CD14-positive monocyte (primary cell): ENCODE measurements at regions not wholly inside any gene's neighbourhood (a gene's known extent, or its start where the extent isn't known, plus 50 kb on each side); places are given as distances from the start of the nearest gene placed in this dataset.

Source experiments
- DNase-seq, 3 donors: peaks; one replicate each; pipeline ENCODE4 v3.0.0-alpha.2; 2011 to 2022
- H2AFZ ChIP-seq: 2 replicates; pipeline ENCODE4 v1.6.0; 2012; ENCODE audit warnings: mild to moderate bottlenecking, low read depth, low read length, inconsistent platforms; ENCODE audit not compliant: insufficient read depth, poor library complexity, severe bottlenecking
- H3K27ac ChIP-seq, 2 donors: 1 replicate in 1 of 2; 2 replicates in 1 of 2; pipeline ENCODE4 v1.5.1; 2012 to 2013; ENCODE audit warnings: low read length in 2 of 2, control low read depth in 1 of 2, inconsistent platforms in 1 of 2, low read depth in 1 of 2, mild to moderate bottlenecking in 1 of 2
- H3K27me3 ChIP-seq, 2 donors: one replicate each; pipeline versions ENCODE4 v1.6.0 to v1.6.1; 2011 to 2013; ENCODE audit warnings: low read length in 2 of 2; ENCODE audit not compliant: control insufficient read depth in 2 of 2, insufficient read depth in 2 of 2
- H3K36me3 ChIP-seq, 2 donors: replicated peaks in 1 of 2; 1 replicate in 1 of 2; 2 replicates in 1 of 2; pipeline versions ENCODE4 v1.5.1 to v1.6.1; 2012 to 2013; ENCODE audit warnings: low read length in 2 of 2, control low read depth in 1 of 2, inconsistent platforms in 1 of 2, mild to moderate bottlenecking in 1 of 2; ENCODE audit not compliant: insufficient read depth in 2 of 2, control insufficient read depth in 1 of 2
- H3K4me1 ChIP-seq, 2 donors: 1 replicate in 1 of 2; 2 replicates in 1 of 2; pipeline versions ENCODE4 v1.5.1 to v1.6.1; 2012 to 2013; ENCODE audit warnings: low read length in 2 of 2, control low read depth in 1 of 2, inconsistent platforms in 1 of 2, mild to moderate bottlenecking in 1 of 2, moderate library complexity in 1 of 2; ENCODE audit not compliant: insufficient read depth in 2 of 2, control insufficient read depth in 1 of 2
- H3K4me2 ChIP-seq: replicated peaks from 2 replicates; pipeline ENCODE3; 2012; ENCODE audit warnings: low read length, moderate library complexity, mild to moderate bottlenecking; ENCODE audit not compliant: poor library complexity, severe bottlenecking; ENCODE audit errors: extremely low read depth
- H3K4me3 ChIP-seq, 3 experiments: fragments of 200-600 bp in 1 of 3; sonication (generic) in 1 of 3; replicated peaks in 1 of 3; 1 replicate in 2 of 3; 2 replicates in 1 of 3; pipeline ENCODE4 v1.5.1; 2011 to 2013; ENCODE audit warnings: low read length in 3 of 3, mild to moderate bottlenecking in 3 of 3, control low read depth in 2 of 3, low read depth in 2 of 3, inconsistent platforms in 1 of 3, moderate library complexity in 1 of 3
- H3K79me2 ChIP-seq: 2 replicates; pipeline ENCODE4 v1.6.0; 2012; ENCODE audit warnings: mild to moderate bottlenecking, control low read depth, inconsistent platforms, low read length, moderate library complexity; ENCODE audit not compliant: insufficient read depth
- H3K9ac ChIP-seq: 2 replicates; pipeline ENCODE4 v1.6.0; 2017; ENCODE audit warnings: low read length, mild to moderate bottlenecking; ENCODE audit not compliant: insufficient read depth, poor library complexity, severe bottlenecking
- H3K9me3 ChIP-seq, 2 donors: replicated peaks in 1 of 2; 1 replicate in 1 of 2; 2 replicates in 1 of 2; pipeline versions ENCODE4 v1.5.1 to v1.6.1; 2012 to 2013; ENCODE audit warnings: low read length in 2 of 2, control low read depth in 1 of 2; ENCODE audit not compliant: control insufficient read depth in 1 of 2, insufficient read depth in 1 of 2
- H4K20me1 ChIP-seq: 2 replicates; pipeline ENCODE4 v1.6.0; 2012; ENCODE audit warnings: mild to moderate bottlenecking, low read length, control low read depth, moderate library complexity; ENCODE audit not compliant: insufficient read depth
- H3K27ac Mint-ChIP-seq, 7 donors: one replicate each; pipeline ENCODE4 v1.8.0; 2020; ENCODE audit warnings: mild to moderate bottlenecking in 7 of 7, mixed read lengths in 7 of 7, moderate library complexity in 6 of 7, inconsistent platforms in 2 of 7
- H3K27me3 Mint-ChIP-seq, 3 donors: one replicate each; pipeline ENCODE4 v1.8.0; 2021 to 2022; ENCODE audit warnings: low read depth in 3 of 3, mild to moderate bottlenecking in 3 of 3, mixed read lengths in 3 of 3, moderate library complexity in 3 of 3, inconsistent platforms in 1 of 3
- H3K36me3 Mint-ChIP-seq, 2 donors: one replicate each; pipeline ENCODE4 v1.8.0; 2020; ENCODE audit warnings: mixed read lengths in 2 of 2, inconsistent platforms in 1 of 2, mild to moderate bottlenecking in 1 of 2
- H3K4me1 Mint-ChIP-seq: one replicate; pipeline ENCODE4 v1.8.0; 2020; ENCODE audit warnings: mild to moderate bottlenecking, mixed read lengths
- H3K4me3 Mint-ChIP-seq, 2 donors: one replicate each; pipeline ENCODE4 v1.8.0; 2020; ENCODE audit warnings: mild to moderate bottlenecking in 2 of 2, mixed read lengths in 2 of 2, moderate library complexity in 1 of 2
- H3K9me3 Mint-ChIP-seq, 7 donors: one replicate each; pipeline ENCODE4 v1.8.0; 2020 to 2022; ENCODE audit warnings: mixed read lengths in 7 of 7, mild to moderate bottlenecking in 6 of 7, moderate library complexity in 6 of 7, inconsistent platforms in 2 of 7
- CTCF ChIP-seq: fragments of 200-600 bp; IDR thresholded peaks from one replicate; pipeline ENCODE4 v1.8.0; 2022; ENCODE audit warnings: antibody characterized with exemption, mild to moderate bottlenecking
- WGBS: methylation state at CpG from one replicate; pipeline ENCODE4 v1.1.5; 2013; ENCODE audit warnings: missing lambda C conversion rate; ENCODE audit not compliant: insufficient coverage; 5-methylcytosine and 5-hydroxymethylcytosine counted together
- intact Hi-C, 2 donors: fragments of 100-400 bp; cut with micrococcal nuclease; formaldehyde crosslinking; loops; one replicate each; pipeline versions ENCODE4 v1.15.0 to v1.15.1; 2023

GRCh38 chr14:51554953-51555352 lies 96.8 kb upstream of the FRMD6 start:
- H3K27ac Mint-ChIP-seq, result no peak overlapping the region
- no peaks in the 10 kb centered on the region for H3K9me3 ChIP-seq
- no peaks in the 10 kb centered on the region for H3K79me2 ChIP-seq
- DNase-seq, result no peak
- H3K4me1 Mint-ChIP-seq, result no peaks in the 10 kb centered on the region
- H3K4me3 ChIP-seq, result no peak overlapping the region
- no peak overlapping the region for H3K27ac ChIP-seq
- H3K36me3 ChIP-seq, result no peaks in the 10 kb centered on the region
- no peak for TF ChIP-seq CTCF
- no peak overlapping the region for H3K4me2 ChIP-seq
- H3K27me3 Mint-ChIP-seq, result peaks cover 1 to 3% (median 2%) of the 10 kb centered on the region in 3 donors
- intact Hi-C loops, result no loop called here
- no peak overlapping the region for H3K9ac ChIP-seq
- H3K27me3 ChIP-seq, result no peaks in the 10 kb centered on the region
- no peak overlapping the region for H2AFZ ChIP-seq
- no peak overlapping the region for H3K4me3 Mint-ChIP-seq
- no peaks in the 10 kb centered on the region for H3K4me1 ChIP-seq
- H3K36me3 Mint-ChIP-seq, result no peaks in the 10 kb centered on the region
- peaks cover 0 to 2% (median 0%) of the 10 kb centered on the region in 7 donors for H3K9me3 Mint-ChIP-seq
- no CpG with 5 or more reads among the region's 2 CpGs for WGBS
- no peaks in the 10 kb centered on the region for H4K20me1 ChIP-seq

- no peak overlapping the region for H3K4me2 ChIP-seq
- H3K79me2 ChIP-seq, result no peaks in the 10 kb centered on the region
- intact Hi-C loops, result no loop called here
- H3K4me3 Mint-ChIP-seq, result no peak overlapping the region
- H3K9me3 ChIP-seq, result no peaks in the 10 kb centered on the region
- H3K9me3 Mint-ChIP-seq, result peaks cover 0 to 3% (median 0%) of the 10 kb centered on the region in 7 donors
- H3K36me3 ChIP-seq, result no peaks in the 10 kb centered on the region
- TF ChIP-seq CTCF, result no peak
- no peaks in the 10 kb centered on the region for H3K4me1 Mint-ChIP-seq
- no peak for DNase-seq
- H3K4me1 ChIP-seq, result no peaks in the 10 kb centered on the region
- no peak overlapping the region for H3K4me3 ChIP-seq
- no peaks in the 10 kb centered on the region for H3K27me3 ChIP-seq
- H2AFZ ChIP-seq, result no peak overlapping the region
- no peaks in the 10 kb centered on the region for H3K36me3 Mint-ChIP-seq
- H4K20me1 ChIP-seq, result no peaks in the 10 kb centered on the region
- H3K27ac Mint-ChIP-seq, result no peak overlapping the region
- no peak overlapping the region for H3K9ac ChIP-seq
- H3K27me3 Mint-ChIP-seq, result peaks cover 0 to 5% (median 1%) of the 10 kb centered on the region in 3 donors
- H3K27ac ChIP-seq, result no peak overlapping the region
- WGBS, result 100% methylated on average over 2 of the region's 2 CpGs
These were observed 90.6 kb upstream of the FRMD6 start for GRCh38 chr14:51561141-51561540.
